Fibroblast of gingiva (primary cell): ENCODE measurements at regions not wholly inside any gene's neighbourhood (a gene's known extent, or its start where the extent isn't known, plus 50 kb on each side); places are given as distances from the start of the nearest gene placed in this dataset.
"Not testable (repeated sequence)": the region's sequence is repeated elsewhere in the genome, so short reads cannot be mapped to it uniquely, and the experiment has no call there.

Source experiments
- DNase-seq: peaks from one replicate; pipeline ENCODE4 v3.0.0-alpha.2; 2011; ENCODE audit warnings: low read depth

GRCh38 chr7:6882321-6882721 is 56.2 kb upstream of the CCZ1B start:
- peak; percentile 25 for DNase-seq

DNA sequence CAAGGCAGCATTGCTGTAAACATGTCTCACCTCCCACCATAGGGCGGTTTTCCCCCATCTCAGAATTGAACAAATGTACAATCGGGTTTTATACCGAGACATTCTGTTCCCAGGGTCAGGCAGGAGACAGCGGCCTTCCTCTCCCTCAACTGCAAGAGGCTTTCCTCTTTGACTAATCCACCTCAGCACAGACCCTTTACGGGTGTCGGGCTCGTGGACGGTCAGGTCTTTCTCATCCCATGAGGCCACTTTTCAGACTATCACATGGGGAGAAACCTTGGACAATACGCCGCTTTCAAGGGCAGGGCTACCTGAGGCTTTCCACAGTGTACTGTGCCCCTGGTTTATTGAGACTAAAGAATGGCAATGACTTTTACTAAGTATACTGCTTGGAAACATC is 57.7 kb upstream of the CCZ1B start:
- DNase-seq = not testable (repeated sequence)

GRCh38 chr7:6886198-6886597 is 60.1 kb upstream of the CCZ1B start:
- no peak for DNase-seq

DNA sequence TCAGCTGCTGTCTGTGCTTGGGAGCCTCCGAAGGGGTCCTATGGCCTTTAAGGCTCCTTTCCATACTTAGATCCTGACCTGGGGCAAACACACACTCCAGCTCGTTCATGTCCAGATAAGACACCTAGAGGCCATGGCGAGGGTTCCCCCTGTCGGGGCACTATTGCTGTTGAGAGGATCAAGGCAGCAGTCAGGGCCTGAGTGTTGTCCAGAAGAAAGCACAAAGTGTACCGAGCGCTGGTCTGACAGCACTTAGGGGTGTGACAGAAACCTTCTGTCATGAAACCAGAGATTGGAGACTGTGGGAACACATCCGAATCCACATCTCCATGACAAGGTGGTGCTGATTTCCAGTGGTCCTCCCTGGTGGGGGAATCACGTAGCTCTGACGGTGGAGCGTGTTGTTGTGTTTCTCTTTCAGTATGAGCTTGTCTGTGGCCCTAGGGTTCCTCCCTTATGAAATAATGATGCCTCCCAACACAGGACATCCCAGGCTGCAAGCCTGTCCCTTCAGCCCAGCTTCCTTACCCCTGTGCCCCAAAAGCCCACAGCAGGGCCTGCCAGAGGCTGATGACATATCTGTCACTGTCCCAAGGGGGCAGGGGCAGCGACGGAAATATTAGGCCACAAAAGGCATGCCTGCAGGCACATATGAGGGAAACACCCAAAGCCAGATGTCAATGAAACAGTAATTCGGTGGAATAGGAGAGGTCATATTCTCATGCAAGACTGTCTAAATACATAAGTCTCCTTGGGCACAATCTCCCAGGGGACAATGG is 62.4 kb upstream of the CCZ1B start:
- not testable (repeated sequence) for DNase-seq

DNA sequence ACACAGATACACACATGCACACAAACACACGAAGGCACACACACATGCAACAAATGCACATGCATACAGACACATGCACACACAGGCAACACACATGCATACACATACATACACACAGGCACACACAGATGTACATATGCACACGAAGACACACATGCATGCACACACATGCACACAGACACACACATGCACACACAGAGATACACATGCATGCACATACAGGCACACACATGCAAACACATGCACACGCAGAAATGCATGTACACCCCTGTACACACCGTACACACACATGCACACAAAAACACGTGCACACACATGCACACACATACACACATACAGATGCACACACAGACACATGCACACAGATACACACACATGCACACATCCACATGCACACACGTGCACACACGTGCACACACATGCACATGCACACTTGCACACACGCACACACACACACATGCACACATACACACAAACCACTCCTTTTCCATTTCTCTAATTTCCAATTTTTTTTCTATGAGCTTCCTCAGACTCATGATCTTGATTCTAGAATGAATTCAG is 63.3 kb upstream of the CCZ1B start:
- no peak for DNase-seq

DNA sequence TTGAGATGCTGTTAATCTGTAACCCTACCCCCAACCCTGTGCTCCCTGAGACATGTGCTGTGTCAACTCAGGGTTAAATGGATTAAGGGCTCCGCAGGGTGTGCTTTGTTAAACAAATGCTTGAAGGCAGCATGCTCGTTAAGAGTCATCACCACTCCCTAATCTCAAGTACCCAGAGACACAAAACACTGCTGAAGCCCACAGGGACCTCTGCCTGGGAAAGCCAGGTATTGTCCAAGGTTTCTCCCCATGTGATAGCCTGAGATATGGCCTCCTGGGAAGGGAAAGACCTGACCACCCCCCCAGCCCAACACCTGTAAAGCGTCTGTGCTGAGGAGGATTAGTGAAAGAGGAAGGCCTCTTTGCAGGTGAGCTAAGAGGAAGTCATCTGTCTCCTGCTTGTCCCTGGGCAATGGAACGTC is 76.0 kb upstream of the CCZ1B start:
- not testable (repeated sequence) for DNase-seq

GRCh38 chr7:6903289-6903688 is 77.2 kb upstream of the CCZ1B start:
- DNase-seq = not testable (repeated sequence)

GRCh38 chr7:6903792-6904191 is 77.7 kb upstream of the CCZ1B start:
- not testable (repeated sequence) for DNase-seq

GRCh38 chr7:6917258-6917657 is 91.2 kb upstream of the CCZ1B start:
- DNase-seq = no peak

DNA sequence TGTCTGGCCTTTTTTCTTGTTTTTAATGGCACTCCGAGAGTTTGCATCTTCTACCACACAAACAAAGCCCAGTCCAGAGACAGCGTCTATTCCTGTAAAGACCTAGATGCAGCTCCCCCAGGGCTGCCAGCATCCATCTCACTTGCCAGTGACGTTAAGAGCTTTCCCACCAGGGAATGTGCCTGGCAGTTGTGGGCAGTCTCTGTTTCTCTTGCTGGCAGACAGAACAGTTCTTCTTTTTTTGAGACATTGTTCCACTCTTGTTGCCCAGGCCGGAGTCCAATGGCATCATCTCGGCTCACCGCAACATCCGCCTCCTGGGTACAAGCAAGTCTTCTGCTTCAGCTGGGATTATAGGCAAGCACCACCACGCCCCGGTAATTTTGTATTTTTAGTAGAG is 93.1 kb upstream of the CCZ1B start:
- DNase-seq = not testable (repeated sequence)

DNA sequence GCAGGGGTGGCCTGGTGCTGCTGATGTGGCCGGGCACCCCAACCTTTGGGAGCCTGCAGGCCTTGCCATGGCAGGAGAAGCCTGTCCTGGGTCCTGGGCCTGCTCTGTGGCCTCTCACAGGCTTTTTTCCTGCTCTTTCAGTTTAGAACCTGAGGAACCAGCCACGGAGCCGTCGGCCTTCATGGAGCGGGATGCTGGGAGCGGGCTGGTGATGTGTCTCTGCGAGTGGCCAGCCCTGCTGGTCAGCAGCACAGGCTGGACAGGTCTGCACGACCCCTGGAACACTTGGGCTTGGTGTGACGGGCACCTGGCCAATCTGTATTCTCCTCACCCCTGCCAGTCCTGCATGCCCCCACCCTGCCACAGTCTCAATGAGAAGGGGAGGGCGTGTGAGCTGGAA is 98.4 kb upstream of the CCZ1B start:
- DNase-seq = not testable (repeated sequence)

DNA sequence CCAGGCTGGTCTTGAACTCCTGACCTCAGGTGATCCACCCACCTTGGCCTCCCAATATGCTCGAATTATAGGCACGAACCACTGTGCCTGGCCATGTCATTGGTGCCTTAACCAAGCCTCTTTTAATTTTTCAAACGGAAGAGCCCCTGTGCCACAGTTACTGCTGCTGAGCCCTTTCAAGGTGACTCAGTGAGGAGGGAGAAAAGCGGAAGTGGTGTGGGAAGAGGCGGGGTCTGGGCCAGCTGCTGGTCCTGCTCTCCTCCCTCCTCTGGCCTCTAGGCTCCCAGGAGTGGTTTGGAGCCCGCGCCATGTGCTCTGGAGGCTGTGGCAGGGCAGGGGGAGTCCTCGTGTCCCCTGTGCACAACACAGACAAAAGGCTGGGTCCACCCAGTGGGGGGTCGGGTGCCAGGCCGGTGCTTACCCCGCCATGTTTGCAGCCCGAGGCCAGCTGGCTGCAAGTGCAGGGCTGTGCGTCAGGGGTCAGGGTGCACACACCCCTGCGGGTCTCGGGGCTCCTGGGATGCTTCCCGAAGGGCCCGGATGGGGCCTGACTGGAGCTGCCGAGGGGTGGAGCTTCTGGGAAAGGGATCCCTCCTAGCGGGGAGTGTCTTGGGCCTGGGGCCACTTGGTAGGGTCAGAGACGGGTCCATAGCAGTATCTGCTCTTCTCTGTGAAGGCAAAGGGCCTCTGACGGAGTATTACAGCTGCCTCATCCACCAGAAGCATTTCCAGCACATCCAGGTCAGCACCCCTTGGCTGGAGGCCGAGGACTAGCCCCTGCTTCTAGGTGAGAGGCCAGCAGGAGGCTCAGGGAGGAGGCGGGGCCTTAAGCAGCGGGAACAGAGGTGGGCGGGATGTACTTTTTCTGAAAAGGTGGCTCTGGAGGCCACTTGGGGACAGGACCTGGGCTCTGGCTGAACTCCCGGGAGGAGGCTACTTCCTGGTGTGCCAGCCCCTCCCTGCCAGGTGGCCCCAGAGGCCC is 100.4 kb upstream of the CCZ1B start:
- not testable (repeated sequence) for DNase-seq

GRCh38 chr7:6927643-6928042 is 101.6 kb upstream of the CCZ1B start:
- not testable (repeated sequence) for DNase-seq

GRCh38 chr7:6929588-6929987 is 103.5 kb upstream of the CCZ1B start:
- DNase-seq = not testable (repeated sequence)

DNA sequence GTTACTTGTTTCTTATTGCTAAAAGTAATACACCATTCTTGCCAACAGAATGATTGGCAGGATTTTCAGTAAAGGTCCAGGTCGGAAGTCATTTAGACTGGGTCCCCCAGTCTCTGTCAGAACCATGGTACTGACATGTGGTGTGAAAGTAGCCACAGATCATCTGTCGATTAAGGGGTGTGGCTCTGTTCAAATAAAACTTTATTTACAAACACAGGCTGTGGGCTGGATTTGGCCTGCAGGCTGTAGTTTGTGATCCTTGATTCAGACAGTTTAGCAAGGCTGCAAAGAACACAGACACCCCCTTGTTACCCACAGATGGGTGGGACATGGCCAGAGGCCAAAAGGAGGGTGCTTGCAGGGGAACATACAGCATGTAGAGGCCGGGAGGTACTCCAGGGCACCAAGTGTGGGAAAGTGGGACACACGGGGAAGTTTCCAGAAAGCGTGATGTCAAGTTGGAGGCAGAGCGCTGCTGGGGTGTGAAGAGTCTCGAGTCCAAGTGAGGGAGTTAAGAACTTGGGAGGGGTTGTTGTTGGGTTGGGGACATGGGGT is 104.1 kb upstream of the CCZ1B start:
- DNase-seq = not testable (repeated sequence)

DNA sequence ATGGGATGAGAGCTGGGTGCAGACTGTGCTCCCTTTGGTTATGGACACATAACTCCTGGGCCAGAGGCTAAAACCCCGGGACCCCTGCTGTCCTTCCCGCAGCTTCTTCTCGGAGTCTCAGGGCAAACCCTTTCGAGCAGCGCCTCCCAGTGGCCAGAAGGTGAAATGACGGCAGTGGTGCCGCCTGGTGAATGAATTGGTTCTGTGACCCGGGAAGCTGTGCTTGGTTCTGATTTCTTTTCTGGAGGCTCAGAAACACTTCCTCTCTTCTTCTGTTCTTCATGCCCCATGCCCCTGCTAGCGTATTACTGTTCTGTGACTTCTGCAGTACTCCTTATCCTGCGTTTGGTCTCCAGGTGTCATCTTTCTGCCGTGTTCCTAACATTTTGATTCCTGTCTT is 104.7 kb upstream of the CCZ1B start:
- DNase-seq = not testable (repeated sequence)

DNA sequence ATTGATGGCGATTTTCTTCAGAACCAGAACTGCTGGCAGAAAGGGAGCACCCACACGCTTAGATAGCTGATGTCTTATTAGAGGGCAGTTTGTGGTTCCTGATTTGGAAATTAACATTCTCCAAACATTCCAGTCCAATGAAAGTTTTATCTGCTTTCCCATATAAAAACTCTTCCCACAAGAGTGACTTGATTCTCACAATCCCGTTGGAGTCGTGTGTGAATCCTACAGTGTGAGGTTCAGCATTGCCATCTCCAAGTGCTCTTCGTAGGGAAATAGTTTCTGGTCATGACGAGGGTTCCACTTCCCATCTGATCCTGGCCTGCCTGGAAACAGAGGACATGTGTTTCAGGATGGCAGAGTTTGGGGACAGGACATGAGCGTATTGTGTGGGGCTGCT is 105.4 kb upstream of the CCZ1B start:
- not testable (repeated sequence) for DNase-seq

DNA sequence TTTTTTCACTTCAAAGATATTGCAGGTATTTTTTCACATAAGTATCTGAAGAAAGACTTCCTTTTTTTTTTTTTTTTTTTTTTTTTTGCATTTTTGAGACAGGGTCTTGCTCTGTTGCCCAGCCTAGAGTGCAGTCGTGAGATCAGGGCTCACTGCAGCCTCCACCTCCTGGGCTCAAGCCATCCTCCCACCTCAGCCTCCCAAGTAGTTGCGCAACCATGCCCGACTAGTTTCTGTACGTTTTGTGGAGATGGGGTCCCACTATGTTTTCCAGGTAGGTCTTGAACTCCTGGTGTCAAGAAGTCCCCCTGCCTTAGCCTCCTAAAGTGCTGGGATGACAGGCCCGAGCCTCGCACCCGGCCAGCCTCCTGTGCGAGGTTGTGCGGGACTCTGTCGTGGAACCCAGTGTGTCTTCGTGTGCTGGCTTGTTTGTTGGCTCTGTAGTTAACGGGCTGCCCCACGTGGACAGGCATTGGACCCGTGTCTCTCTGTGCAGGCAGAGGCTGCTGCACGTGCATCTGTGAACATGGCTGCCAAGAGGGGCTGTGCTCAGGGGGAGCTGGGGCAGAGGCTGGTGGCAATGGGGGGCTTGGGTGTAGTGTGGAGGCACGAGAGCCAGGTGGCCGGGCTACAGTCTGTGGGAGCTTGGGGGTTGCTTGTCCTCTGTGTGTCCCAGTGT is 108.0 kb upstream of the CCZ1B start:
- DNase-seq = not testable (repeated sequence)

DNA sequence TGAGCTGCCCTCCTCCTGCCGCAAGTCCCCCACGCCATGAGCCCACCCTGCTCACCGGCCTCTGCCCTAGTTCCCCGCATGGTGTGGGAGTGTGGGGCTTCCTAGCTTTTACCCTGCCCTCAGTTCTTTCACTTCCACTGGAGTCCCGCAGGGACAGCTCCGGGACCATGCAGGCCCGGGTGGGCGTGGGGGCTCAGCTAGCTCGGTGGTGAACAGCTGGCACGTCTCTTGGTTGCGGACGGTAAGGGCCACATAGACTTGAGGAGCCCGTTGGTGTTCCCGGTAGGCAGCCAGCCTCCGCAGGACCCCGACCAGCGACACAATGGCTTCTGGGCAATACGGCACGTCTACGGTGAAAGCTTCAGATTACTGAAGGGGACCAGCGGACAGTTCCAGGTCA is 108.9 kb upstream of the CCZ1B start:
- DNase-seq = no peak

GRCh38 chr7:6936626-6937025 is 110.6 kb upstream of the CCZ1B start:
- DNase-seq = not testable (repeated sequence)

GRCh38 chr7:6937746-6938145 is 111.7 kb upstream of the CCZ1B start:
- DNase-seq = not testable (repeated sequence)

- DNase-seq = not testable (repeated sequence)
Measured at GRCh38 chr7:6938284-6938683, 112.2 kb upstream of the CCZ1B start.
